ENCODE measurements at regions not wholly inside any gene's neighbourhood (a gene's known extent, or its start where the extent isn't known, plus 50 kb on each side); places are given as distances from the start of the nearest gene placed in this dataset.
"Not testable (repeated sequence)": the region's sequence is repeated elsewhere in the genome, so short reads cannot be mapped to it uniquely, and the experiment has no call there.

DNA sequence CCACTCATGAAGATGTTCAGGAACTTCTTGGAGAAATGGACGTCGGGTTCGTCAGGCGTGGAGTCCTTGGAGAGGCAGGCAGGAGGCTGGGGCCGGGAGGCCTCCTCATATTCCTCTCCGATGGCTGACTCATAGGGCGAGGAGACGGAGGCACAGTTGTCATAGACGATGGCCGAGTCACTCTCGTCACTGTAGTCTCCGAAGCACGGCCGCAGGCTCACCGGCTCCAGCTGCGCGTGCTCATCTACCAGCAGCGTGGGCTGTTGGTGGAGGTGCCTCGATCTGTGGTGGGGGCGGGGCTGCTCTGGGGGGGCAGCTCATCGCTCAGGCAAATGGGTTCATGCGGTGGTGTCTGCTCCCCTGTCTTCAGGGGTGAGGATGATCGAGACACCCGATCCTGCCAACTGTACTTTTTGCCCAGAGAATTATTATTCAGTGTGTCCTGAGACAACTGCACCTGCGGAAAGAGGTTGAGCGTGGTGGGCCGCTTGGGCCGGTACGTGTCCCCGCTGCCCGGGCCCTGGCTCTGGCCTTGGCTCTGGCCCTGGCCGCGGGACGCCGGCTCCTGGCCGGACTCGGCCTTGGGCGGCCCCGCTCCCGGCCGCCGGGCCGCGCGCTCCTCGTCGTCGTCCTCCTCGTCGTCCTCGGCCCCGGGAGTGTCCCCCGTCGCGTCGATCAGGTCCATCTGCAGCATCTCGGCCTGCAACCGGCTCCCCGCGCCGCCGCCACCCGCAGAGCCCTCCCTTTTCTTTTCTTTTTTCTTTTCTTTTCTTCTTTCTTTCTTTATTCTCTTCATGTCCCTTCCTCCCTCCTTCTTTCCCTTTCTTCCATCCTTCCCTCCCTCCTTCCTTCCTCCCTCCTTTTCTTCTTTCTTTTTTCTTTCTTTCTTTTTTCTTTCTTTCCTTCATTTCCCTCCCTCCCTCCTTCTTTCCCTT, 111.4 kb upstream of the PLEKHM1 start:
- H3K4me1 ChIP-seq; H3K9me3 ChIP-seq (replicated peaks); DNase-seq; intact Hi-C loops (cut with micrococcal nuclease); H3K4me3 ChIP-seq; H3K36me3 ChIP-seq; H3K27ac ChIP-seq (replicated peaks): not testable (repeated sequence)
- H3K27me3 ChIP-seq (ENCODE audit: low read depth), result peaks cover 26% of the 10 kb centered on the region

- H3K4me3 ChIP-seq; intact Hi-C loops (cut with micrococcal nuclease); H3K27ac ChIP-seq (replicated peaks); H3K36me3 ChIP-seq; DNase-seq; H3K4me1 ChIP-seq; H3K9me3 ChIP-seq (replicated peaks): not testable (repeated sequence)
- peaks cover 26% of the 10 kb centered on the region for H3K27me3 ChIP-seq (ENCODE audit: low read depth)
These were observed 115.2 kb upstream of the PLEKHM1 start for GRCh38 chr17:45605751-45606150.

GRCh38 chr17:45619984-45620405, 129.5 kb upstream of the PLEKHM1 start:
- H3K36me3 ChIP-seq; H3K27me3 ChIP-seq (ENCODE audit: low read depth); H3K9me3 ChIP-seq (replicated peaks); H3K27ac ChIP-seq (replicated peaks); intact Hi-C loops (cut with micrococcal nuclease); H3K4me1 ChIP-seq: not testable (repeated sequence)
- DNase-seq, result peak; percentile 83
- H3K4me3 ChIP-seq, result peak overlapping the region; percentile 68

GRCh38 chr17:45620468-45620867, 129.9 kb upstream of the PLEKHM1 start:
- H3K27me3 ChIP-seq (ENCODE audit: low read depth); H3K36me3 ChIP-seq; H3K4me1 ChIP-seq; H3K27ac ChIP-seq (replicated peaks); DNase-seq; intact Hi-C loops (cut with micrococcal nuclease); H3K9me3 ChIP-seq (replicated peaks): not testable (repeated sequence)
- peak overlapping the region; percentile 68 for H3K4me3 ChIP-seq

GRCh38 chr17:45621087-45621486, 130.6 kb upstream of the PLEKHM1 start:
- H3K36me3 ChIP-seq; DNase-seq; H3K4me1 ChIP-seq; H3K9me3 ChIP-seq (replicated peaks); H3K27me3 ChIP-seq (ENCODE audit: low read depth); H3K27ac ChIP-seq (replicated peaks); intact Hi-C loops (cut with micrococcal nuclease): not testable (repeated sequence)
- peak overlapping the region; percentile 68 for H3K4me3 ChIP-seq

DNA sequence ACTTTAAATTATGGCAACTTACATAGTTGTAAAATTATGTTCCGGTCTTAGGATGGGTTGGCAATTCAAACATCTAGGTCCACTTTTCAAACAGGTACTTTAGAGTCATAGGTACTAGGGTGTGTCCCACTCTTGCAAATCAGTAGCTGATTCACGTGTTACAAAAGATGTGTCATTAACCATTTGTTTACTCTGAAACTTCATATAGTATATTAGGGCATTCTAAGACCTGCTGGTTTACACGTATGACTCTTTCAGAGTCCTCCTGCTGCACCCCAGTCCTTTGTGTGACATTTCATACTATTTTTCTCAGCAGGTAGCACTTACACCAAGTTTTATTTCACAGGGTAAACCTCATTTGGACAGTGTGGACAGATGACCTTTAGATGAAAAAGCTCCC, 131.8 kb upstream of the PLEKHM1 start:
- DNase-seq; H3K36me3 ChIP-seq; H3K4me1 ChIP-seq; H3K9me3 ChIP-seq (replicated peaks); H3K4me3 ChIP-seq; H3K27ac ChIP-seq (replicated peaks); H3K27me3 ChIP-seq (ENCODE audit: low read depth); intact Hi-C loops (cut with micrococcal nuclease): not testable (repeated sequence)

DNA sequence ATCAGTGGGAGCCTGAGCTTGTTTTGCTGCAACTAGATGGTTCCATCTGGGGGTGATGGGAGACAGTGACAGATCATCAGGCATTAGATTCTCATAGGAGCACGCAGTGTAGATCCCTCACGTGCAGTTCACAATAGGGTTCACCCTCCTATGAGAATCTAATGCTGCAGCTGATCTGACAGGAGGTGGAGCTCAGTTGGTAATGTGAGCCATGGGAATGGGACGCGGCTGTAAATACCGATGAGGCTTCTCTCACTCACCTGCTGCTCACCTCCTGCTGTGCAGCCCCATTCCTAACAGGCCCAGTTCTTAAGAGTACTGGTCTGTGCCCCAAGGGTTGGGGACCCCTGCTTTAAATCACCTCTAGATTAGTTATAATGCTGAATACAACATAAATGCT, 137.5 kb upstream of the PLEKHM1 start:
- H3K27me3 ChIP-seq (ENCODE audit: low read depth), result no peaks in the 10 kb centered on the region
- H3K9me3 ChIP-seq (replicated peaks), result no peaks in the 10 kb centered on the region
- no peak for DNase-seq
- no peak for TF ChIP-seq CTCF (IDR thresholded peaks at IDR 0.05; ENCODE audit: borderline replicate concordance)
- peaks cover 25% of the 10 kb centered on the region for H3K36me3 ChIP-seq
- intact Hi-C loops (cut with micrococcal nuclease), result no loop called here
- H3K4me3 ChIP-seq, result no peak overlapping the region
- H3K4me1 ChIP-seq, result no peaks in the 10 kb centered on the region
- no peak overlapping the region for H3K27ac ChIP-seq (replicated peaks)

DNA sequence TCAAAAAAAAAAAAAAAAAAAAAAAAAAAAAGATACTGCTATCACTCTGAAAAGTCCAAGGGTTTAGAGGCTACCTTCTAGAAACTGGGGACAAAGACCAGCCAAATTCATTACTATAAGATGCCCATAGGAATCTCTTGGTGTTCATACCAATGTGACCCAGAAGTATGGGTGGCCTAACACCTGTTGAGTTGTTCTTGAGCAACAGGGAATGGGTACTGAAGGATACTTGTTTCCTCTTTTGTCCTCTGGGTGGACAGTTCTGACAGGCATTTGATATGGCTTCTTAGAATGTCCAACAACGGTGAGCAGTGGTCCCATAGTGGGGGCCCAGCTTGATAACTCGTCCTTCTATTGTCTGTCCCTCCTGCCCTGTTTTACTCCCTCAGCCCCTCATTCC, 141.4 kb upstream of the PLEKHM1 start:
- H3K27me3 ChIP-seq (ENCODE audit: low read depth), result no peaks in the 10 kb centered on the region
- peaks cover 54% of the 10 kb centered on the region for H3K36me3 ChIP-seq
- intact Hi-C loops (cut with micrococcal nuclease), result no loop called here
- H3K27ac ChIP-seq (replicated peaks), result no peak overlapping the region
- no peak for TF ChIP-seq CTCF (IDR thresholded peaks at IDR 0.05; ENCODE audit: borderline replicate concordance)
- no peaks in the 10 kb centered on the region for H3K4me1 ChIP-seq
- DNase-seq, result no peak
- no peak overlapping the region for H3K4me3 ChIP-seq
- H3K9me3 ChIP-seq (replicated peaks), result no peaks in the 10 kb centered on the region

Measured in left ventricle myocardium inferior (tissue), 1 donor.